ENCODE measurements at regions not wholly inside any gene's neighbourhood (a gene's known extent, or its start where the extent isn't known, plus 50 kb on each side); places are given as distances from the start of the nearest gene placed in this dataset.

- TF ChIP-seq, protein P1, sequence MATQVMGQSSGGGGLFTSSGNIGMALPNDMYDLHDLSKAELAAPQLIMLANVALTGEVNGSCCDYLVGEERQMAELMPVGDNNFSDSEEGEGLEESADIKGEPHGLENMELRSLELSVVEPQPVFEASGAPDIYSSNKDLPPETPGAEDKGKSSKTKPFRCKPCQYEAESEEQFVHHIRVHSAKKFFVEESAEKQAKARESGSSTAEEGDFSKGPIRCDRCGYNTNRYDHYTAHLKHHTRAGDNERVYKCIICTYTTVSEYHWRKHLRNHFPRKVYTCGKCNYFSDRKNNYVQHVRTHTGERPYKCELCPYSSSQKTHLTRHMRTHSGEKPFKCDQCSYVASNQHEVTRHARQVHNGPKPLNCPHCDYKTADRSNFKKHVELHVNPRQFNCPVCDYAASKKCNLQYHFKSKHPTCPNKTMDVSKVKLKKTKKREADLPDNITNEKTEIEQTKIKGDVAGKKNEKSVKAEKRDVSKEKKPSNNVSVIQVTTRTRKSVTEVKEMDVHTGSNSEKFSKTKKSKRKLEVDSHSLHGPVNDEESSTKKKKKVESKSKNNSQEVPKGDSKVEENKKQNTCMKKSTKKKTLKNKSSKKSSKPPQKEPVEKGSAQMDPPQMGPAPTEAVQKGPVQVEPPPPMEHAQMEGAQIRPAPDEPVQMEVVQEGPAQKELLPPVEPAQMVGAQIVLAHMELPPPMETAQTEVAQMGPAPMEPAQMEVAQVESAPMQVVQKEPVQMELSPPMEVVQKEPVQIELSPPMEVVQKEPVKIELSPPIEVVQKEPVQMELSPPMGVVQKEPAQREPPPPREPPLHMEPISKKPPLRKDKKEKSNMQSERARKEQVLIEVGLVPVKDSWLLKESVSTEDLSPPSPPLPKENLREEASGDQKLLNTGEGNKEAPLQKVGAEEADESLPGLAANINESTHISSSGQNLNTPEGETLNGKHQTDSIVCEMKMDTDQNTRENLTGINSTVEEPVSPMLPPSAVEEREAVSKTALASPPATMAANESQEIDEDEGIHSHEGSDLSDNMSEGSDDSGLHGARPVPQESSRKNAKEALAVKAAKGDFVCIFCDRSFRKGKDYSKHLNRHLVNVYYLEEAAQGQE (IDR thresholded peaks at IDR 0.05; ENCODE audit: borderline replicate concordance in 1 of 2, low read depth in 1 of 2, low read length in 2 of 2), result no peak
- TF ChIP-seq TAF1 (CRISPR knock-in tag; IDR thresholded peaks at IDR 0.05), result no peak
These were observed 250.2 kb upstream of the RTL1 start for GRCh38 chr14:101153691-101154090.
